ENCODE measurements at regions not wholly inside any gene's neighbourhood (a gene's known extent, or its start where the extent isn't known, plus 50 kb on each side); places are given as distances from the start of the nearest gene placed in this dataset.

DNA sequence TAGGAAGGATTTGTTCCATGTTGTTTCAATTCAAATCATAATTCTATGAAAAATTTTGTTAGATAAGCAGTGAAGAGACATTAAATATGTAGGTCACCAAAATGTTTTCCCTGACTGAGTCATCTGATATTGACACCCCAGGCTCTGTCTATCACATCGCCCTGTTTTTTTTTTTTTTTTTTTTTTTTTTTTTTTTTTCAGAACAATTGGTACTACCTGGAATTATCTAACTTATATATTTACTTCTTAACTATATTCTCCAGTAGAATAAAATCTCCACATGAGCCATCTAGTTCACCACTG, 97.8 kb upstream of the KRAS start (continued):
- TF ChIP-seq ZNF281 (CRISPR knock-in tag; IDR thresholded peaks at IDR 0.05): no peak
- TF ChIP-seq, protein P1, sequence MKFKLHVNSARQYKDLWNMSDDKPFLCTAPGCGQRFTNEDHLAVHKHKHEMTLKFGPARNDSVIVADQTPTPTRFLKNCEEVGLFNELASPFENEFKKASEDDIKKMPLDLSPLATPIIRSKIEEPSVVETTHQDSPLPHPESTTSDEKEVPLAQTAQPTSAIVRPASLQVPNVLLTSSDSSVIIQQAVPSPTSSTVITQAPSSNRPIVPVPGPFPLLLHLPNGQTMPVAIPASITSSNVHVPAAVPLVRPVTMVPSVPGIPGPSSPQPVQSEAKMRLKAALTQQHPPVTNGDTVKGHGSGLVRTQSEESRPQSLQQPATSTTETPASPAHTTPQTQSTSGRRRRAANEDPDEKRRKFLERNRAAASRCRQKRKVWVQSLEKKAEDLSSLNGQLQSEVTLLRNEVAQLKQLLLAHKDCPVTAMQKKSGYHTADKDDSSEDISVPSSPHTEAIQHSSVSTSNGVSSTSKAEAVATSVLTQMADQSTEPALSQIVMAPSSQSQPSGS (CRISPR knock-in tag; IDR thresholded peaks at IDR 0.05; ENCODE audit: borderline replicate concordance, low read depth): no peak
- no peak for TF ChIP-seq SP1 (CRISPR knock-in tag; conservative IDR thresholded peaks at IDR 0.05)
- TF ChIP-seq, protein P2, sequence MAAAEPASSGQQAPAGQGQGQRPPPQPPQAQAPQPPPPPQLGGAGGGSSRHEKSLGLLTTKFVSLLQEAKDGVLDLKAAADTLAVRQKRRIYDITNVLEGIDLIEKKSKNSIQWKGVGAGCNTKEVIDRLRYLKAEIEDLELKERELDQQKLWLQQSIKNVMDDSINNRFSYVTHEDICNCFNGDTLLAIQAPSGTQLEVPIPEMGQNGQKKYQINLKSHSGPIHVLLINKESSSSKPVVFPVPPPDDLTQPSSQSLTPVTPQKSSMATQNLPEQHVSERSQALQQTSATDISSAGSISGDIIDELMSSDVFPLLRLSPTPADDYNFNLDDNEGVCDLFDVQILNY (CRISPR knock-in tag; IDR thresholded peaks at IDR 0.05): no peak
- TF ChIP-seq ZNF396 (CRISPR knock-in tag; IDR thresholded peaks at IDR 0.05; ENCODE audit: borderline replicate concordance): no peak
- TF ChIP-seq, protein P3, sequence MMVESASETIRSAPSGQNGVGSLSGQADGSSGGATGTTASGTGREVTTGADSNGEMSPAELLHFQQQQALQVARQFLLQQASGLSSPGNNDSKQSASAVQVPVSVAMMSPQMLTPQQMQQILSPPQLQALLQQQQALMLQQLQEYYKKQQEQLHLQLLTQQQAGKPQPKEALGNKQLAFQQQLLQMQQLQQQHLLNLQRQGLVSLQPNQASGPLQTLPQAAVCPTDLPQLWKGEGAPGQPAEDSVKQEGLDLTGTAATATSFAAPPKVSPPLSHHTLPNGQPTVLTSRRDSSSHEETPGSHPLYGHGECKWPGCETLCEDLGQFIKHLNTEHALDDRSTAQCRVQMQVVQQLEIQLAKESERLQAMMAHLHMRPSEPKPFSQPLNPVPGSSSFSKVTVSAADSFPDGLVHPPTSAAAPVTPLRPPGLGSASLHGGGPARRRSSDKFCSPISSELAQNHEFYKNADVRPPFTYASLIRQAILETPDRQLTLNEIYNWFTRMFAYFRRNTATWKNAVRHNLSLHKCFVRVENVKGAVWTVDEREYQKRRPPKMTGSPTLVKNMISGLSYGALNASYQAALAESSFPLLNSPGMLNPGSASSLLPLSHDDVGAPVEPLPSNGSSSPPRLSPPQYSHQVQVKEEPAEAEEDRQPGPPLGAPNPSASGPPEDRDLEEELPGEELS (CRISPR knock-in tag; IDR thresholded peaks at IDR 0.05): no peak

DNA sequence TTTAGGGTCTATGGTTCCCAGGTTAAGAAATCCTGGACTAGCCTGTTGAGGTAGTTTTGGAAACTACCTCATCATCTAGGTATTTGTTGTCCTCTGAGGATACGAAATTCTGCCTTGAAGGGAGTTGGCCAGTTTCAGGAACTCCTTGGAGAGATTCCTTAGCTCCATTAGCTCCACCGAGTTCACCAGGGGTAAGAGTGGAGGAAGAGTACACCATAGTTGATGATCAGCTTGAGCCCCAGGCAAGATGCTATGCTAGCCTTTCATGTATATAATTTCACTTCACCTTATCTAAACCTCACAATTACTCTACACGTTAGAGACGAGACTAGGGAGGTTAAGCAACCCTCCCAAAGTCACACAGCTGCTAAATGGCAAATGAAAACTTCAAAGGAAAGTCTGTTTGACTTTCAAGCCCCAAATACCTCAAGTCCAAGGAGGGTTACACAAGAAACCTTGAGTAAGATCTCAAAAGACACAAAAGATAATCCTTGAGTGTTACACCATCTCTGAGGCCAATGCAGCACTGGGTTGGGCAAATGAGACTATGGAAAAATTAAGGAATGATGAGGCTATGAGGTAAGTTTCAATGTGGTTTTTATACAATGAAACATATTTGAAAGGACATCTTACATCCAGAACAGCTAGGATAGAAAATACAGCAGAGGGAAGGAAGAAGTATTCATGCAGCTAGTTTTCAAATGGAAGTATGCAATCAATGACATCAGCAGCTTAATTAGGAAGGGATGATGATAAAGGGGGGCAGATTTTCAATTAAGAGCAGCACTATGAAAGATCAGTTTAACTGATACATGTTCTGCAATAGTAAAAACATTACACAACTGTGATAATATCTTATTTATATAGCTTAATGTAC, 97.2 kb upstream of the KRAS start:
- Mint-ChIP-seq H3K27me3 (ENCODE audit: low read depth) (no peaks in the 10 kb centered on the region), H3K4me3 (no peak overlapping the region), H3K9me3 (peaks cover 3% of the 10 kb centered on the region), H3K36me3 (0 out of 2 replicates have a peak, but pooled peaks cover 2% of the 10 kb centered on the region), H3K4me1 (no peaks in the 10 kb centered on the region), H3K27ac (no peak overlapping the region)
- ChIA-PET POLR2A (no interaction called here), CTCF (no interaction called here)
- no peak for ATAC-seq
- DNase-seq (ENCODE audit: low spot score): no peak
- no peak for TF ChIP-seq ATF6 (CRISPR knock-in tag; IDR thresholded peaks at IDR 0.05)
- TF ChIP-seq NR3C1 (CRISPR knock-in tag; conservative IDR thresholded peaks at IDR 0.05; ENCODE audit: low read depth): no peak
- no peak for TF ChIP-seq FOXK1 (CRISPR knock-in tag; IDR thresholded peaks at IDR 0.05)
- TF ChIP-seq ESRRA (CRISPR knock-in tag; IDR thresholded peaks at IDR 0.05; ENCODE audit: borderline replicate concordance): no peak
- TF ChIP-seq, protein P4, sequence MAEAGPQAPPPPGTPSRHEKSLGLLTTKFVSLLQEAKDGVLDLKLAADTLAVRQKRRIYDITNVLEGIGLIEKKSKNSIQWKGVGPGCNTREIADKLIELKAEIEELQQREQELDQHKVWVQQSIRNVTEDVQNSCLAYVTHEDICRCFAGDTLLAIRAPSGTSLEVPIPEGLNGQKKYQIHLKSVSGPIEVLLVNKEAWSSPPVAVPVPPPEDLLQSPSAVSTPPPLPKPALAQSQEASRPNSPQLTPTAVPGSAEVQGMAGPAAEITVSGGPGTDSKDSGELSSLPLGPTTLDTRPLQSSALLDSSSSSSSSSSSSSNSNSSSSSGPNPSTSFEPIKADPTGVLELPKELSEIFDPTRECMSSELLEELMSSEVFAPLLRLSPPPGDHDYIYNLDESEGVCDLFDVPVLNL (CRISPR knock-in tag; IDR thresholded peaks at IDR 0.05; ENCODE audit: borderline replicate concordance, low read depth): no peak
- no peak for TF ChIP-seq ZBTB21 (CRISPR knock-in tag; IDR thresholded peaks at IDR 0.05; ENCODE audit: borderline replicate concordance)
- no peak for TF ChIP-seq HMGA2 (CRISPR knock-in tag; IDR thresholded peaks at IDR 0.05)
- no peak for TF ChIP-seq IRF2 (CRISPR knock-in tag; IDR thresholded peaks at IDR 0.05; ENCODE audit: borderline replicate concordance, low read depth)
- TF ChIP-seq ZNF416 (CRISPR knock-in tag; IDR thresholded peaks at IDR 0.05): no peak
- no peak for TF ChIP-seq ELF4 (CRISPR knock-in tag; IDR thresholded peaks at IDR 0.05; ENCODE audit: low read depth)
- TF ChIP-seq, protein P5, sequence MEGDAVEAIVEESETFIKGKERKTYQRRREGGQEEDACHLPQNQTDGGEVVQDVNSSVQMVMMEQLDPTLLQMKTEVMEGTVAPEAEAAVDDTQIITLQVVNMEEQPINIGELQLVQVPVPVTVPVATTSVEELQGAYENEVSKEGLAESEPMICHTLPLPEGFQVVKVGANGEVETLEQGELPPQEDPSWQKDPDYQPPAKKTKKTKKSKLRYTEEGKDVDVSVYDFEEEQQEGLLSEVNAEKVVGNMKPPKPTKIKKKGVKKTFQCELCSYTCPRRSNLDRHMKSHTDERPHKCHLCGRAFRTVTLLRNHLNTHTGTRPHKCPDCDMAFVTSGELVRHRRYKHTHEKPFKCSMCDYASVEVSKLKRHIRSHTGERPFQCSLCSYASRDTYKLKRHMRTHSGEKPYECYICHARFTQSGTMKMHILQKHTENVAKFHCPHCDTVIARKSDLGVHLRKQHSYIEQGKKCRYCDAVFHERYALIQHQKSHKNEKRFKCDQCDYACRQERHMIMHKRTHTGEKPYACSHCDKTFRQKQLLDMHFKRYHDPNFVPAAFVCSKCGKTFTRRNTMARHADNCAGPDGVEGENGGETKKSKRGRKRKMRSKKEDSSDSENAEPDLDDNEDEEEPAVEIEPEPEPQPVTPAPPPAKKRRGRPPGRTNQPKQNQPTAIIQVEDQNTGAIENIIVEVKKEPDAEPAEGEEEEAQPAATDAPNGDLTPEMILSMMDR (IDR thresholded peaks at IDR 0.05): no peak
- no peak for TF ChIP-seq KAT7 (CRISPR knock-in tag; IDR thresholded peaks at IDR 0.05; ENCODE audit: borderline replicate concordance)
- no peak for TF ChIP-seq ZNF263 (CRISPR knock-in tag; IDR thresholded peaks at IDR 0.05; ENCODE audit: low read depth)
- TF ChIP-seq ATF1 (CRISPR knock-in tag; IDR thresholded peaks at IDR 0.05): no peak
- no peak for TF ChIP-seq ZNF671 (CRISPR knock-in tag; IDR thresholded peaks at IDR 0.05)
